ENCODE measurements at regions not wholly inside any gene's neighbourhood (a gene's known extent, or its start where the extent isn't known, plus 50 kb on each side); places are given as distances from the start of the nearest gene placed in this dataset.
"Not testable (repeated sequence)": the region's sequence is repeated elsewhere in the genome, so short reads cannot be mapped to it uniquely, and the experiment has no call there.

DNA sequence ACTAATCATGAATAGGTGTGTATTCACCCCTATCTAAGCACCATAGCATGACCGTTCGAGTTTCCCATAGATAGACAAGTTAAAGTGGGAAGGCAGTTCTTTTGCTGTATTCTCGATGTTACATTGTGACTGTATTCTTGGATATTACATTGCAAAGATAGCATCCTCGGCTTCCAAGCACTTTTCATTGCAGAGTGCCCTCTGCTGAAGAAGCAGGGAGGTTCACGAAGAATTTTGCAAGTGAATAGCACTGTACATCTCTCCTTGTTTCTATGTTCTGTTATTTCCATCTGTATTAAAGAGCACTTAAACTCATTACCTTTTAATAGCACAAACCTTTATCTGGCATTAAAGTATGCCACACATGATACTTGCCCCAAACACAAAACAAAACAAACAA, 426.7 kb upstream of the ARX start:
- intact Hi-C loops (cut with DNase I; ENCODE audit: low total_unique reads), result no loop called here
- WGBS, 2 donors, result 43 to 53% methylated on average over 5 of the region's 5 CpGs
- no peak overlapping the region for H3K4me3 ChIP-seq (ENCODE audit: low read depth, poor library complexity, severe bottlenecking)
- DNase-seq (ENCODE audit: low spot score in 2 of 2), result no peak
- TF ChIP-seq POLR2A (IDR thresholded peaks at IDR 0.05), result no peak
- TF ChIP-seq, protein P1, sequence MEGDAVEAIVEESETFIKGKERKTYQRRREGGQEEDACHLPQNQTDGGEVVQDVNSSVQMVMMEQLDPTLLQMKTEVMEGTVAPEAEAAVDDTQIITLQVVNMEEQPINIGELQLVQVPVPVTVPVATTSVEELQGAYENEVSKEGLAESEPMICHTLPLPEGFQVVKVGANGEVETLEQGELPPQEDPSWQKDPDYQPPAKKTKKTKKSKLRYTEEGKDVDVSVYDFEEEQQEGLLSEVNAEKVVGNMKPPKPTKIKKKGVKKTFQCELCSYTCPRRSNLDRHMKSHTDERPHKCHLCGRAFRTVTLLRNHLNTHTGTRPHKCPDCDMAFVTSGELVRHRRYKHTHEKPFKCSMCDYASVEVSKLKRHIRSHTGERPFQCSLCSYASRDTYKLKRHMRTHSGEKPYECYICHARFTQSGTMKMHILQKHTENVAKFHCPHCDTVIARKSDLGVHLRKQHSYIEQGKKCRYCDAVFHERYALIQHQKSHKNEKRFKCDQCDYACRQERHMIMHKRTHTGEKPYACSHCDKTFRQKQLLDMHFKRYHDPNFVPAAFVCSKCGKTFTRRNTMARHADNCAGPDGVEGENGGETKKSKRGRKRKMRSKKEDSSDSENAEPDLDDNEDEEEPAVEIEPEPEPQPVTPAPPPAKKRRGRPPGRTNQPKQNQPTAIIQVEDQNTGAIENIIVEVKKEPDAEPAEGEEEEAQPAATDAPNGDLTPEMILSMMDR (IDR thresholded peaks at IDR 0.05), result no peak

DNA sequence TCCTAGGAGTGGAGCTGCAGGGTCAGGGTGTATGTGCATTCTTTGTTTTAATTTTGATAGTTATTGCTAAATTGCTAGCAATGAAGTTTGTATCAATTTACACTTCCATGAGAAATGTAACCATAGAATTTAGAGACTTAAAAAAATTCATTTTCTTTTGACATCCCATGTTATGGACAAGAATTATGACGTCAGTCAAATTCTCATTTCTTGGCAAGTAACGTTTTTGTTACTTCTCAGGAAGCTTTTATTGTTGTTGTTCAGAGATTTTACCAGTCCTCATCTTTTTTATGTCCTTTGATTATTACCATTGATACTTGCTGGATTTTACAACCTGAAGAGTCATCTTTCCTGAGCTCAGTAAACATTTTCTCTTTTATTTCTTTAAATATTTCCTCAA, 417.5 kb upstream of the ARX start:
- intact Hi-C loops (cut with DNase I; ENCODE audit: low total_unique reads), result no loop called here
- no peak overlapping the region for H3K4me3 ChIP-seq (ENCODE audit: low read depth, poor library complexity, severe bottlenecking)

DNA sequence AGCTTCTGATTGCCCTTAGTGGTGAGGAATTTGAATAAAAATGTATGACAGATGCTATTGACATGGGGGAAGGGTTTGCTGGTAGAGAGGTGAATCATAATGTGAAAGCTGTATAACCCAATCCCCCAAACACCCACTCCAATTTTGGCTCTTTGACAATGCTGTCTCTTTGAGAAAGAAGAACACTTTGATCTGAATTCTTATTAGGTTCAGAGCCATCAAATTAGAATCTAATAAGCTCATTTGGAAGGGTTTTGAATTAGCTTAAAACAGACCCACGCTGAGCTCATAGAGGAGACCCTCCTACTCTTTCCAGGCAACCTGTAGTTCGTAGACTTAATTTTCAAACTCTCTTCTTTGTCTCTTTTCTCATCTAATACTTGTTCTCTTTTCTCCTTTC, 416.6 kb upstream of the ARX start:
- H3K4me3 ChIP-seq (ENCODE audit: low read depth, poor library complexity, severe bottlenecking), result no peak overlapping the region
- WGBS, 2 donors, result 48 to 50% methylated on average over 2 of the region's 2 CpGs
- TF ChIP-seq POLR2A (IDR thresholded peaks at IDR 0.05), result no peak
- TF ChIP-seq, protein P1 (IDR thresholded peaks at IDR 0.05), result no peak
- intact Hi-C loops (cut with DNase I; ENCODE audit: low total_unique reads), result no loop called here
- no peak for DNase-seq (ENCODE audit: low spot score in 2 of 2)

More for the DNA sequence above, 417.5 kb upstream of the ARX start:
- 12 to 37% methylated on average over 2 of the region's 2 CpGs for WGBS, 2 donors
- no peak for TF ChIP-seq POLR2A (IDR thresholded peaks at IDR 0.05)
- TF ChIP-seq, protein P1 (IDR thresholded peaks at IDR 0.05), result no peak
- no peak for DNase-seq (ENCODE audit: low spot score in 2 of 2)

DNA sequence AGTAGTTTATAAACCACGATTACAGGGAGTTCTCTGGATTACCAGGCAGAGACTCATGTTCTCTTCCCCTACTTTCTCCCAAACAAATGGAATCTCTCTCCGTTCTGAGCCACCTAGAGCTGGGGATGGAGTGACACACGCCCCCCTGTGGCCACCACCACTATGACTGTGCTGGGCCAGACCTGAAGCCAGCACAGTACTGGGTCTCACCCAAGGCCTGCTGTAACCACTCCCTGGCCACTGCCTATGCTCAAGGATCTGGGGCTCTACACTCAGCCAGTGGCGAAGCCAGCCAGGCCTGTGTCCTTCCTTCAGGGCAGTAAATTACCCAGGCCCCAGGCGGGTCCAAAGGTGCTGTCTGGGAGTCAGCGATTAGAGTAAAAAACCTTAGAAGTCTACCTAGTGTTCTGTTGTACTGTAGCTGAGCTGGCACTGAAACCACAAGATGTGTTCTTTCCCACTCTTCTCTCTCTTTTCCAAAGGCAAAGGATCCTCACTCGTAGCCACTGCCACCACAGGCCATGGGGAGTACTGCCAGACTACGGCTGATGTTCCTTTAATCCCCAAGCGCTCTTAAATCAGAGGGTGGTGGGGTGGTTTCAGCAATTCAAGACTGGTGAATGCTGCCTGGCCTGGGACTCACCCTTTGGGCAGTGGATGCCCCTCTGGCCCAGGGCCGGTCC, 412.2 kb upstream of the ARX start:
- DNase-seq (ENCODE audit: low spot score in 2 of 2), result no peak
- no peak overlapping the region for H3K4me3 ChIP-seq (ENCODE audit: low read depth, poor library complexity, severe bottlenecking)
- intact Hi-C loops (cut with DNase I; ENCODE audit: low total_unique reads), result no loop called here
- 61 to 77% methylated on average over 8 to 10 of the region's 10 CpGs for whole genome bisulfite sequencing, 2 donors
- TF ChIP-seq, protein P1 (IDR thresholded peaks at IDR 0.05), result no peak
- TF ChIP-seq POLR2A (IDR thresholded peaks at IDR 0.05), result no peak

DNA sequence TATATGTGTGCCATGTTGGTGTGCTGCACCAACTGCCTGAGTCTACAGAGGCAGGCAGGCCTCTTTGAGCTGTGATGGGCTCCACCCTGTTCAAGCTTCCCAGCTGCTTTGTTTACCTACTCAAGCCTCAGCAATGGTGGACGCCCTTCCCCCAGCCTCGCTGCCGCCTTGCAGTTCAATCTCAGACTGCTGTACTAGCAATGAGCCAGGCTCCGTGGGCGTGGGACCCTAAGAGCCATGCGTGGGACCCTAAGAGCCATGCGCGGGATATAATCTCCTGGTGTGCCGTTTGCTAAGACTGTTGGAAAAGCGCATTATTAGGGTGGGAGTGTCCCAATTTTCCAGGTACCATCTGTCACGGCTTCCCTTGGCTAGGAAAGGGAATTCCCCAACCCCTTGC, 388.4 kb upstream of the ARX start:
- intact Hi-C loops (cut with DNase I; ENCODE audit: low total_unique reads); DNase-seq (ENCODE audit: low spot score in 2 of 2): not testable (repeated sequence)
- 89 to 93% methylated on average over 11 of the region's 11 CpGs for whole genome bisulfite sequencing, 2 donors

DNA sequence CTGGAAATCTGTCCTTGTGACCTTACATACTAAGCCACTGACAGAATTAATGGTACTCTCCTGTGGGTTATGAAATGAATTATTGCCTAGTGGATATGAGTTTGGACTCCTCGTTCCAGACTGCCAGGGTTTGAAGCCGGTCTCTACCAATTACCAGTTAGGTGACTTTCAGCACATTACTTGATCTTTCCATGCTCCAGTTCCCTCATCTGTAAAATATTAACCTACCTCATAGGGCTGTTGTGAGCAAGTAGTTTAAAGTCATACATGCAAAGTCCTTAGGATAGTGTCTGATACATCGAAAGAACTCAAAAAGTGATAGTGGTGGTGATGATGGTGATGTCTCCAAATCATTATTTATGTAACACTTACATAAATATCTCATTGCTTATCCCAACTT, 373.5 kb upstream of the ARX start:
- intact Hi-C loops (cut with DNase I; ENCODE audit: low total_unique reads), result no loop called here
- TF ChIP-seq POLR2A (IDR thresholded peaks at IDR 0.05), result no peak
- TF ChIP-seq, protein P1 (IDR thresholded peaks at IDR 0.05), result no peak
- 47 to 65% methylated on average over 3 of the region's 3 CpGs for WGBS, 2 donors

More for the DNA sequence above, 388.4 kb upstream of the ARX start:
- not testable (repeated sequence) for H3K4me3 ChIP-seq (ENCODE audit: low read depth, poor library complexity, severe bottlenecking)

More for the DNA sequence above, 373.5 kb upstream of the ARX start:
- H3K4me3 ChIP-seq (ENCODE audit: low read depth, poor library complexity, severe bottlenecking), result no peak overlapping the region
- DNase-seq (ENCODE audit: low spot score in 2 of 2), result no peak

All from lower leg skin (tissue), 4 donors.